CD1c-positive myeloid dendritic cell (primary cell): ENCODE measurements at regions not wholly inside any gene's neighbourhood (a gene's known extent, or its start where the extent isn't known, plus 50 kb on each side); places are given as distances from the start of the nearest gene placed in this dataset.
A peak's percentile ranks its signal among the peaks of the same experiment; 100 is the strongest.

Experiments used
- DNase-seq: peaks from one replicate; pipeline ENCODE4 v3.0.0-alpha.2; 2016; ENCODE audit errors: extremely low spot score

DNA sequence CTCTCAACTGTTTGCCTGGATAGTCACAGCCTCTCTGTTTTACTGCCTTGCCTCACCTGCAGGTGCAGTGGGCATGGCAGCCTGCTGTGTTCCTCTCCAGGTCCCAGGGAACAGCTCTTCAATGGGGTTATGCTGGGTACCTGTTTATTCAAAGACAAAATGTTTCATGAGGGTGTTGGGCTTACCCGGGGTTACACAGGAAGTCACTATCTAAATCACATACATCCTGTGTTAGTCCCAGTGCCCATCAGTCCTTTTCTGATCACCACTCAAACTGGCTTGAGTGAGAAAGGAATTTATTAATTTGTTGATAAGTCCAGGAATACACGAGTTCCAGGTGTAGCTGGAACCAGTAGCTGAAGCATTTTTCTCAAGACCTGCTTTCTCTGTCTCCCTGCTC is 1503.6 kb upstream of the TMEM132C start:
- DNase-seq: no peak

GRCh38 chr12:126767334-126767733 is 1499.6 kb upstream of the TMEM132C start:
- no peak for DNase-seq

DNA sequence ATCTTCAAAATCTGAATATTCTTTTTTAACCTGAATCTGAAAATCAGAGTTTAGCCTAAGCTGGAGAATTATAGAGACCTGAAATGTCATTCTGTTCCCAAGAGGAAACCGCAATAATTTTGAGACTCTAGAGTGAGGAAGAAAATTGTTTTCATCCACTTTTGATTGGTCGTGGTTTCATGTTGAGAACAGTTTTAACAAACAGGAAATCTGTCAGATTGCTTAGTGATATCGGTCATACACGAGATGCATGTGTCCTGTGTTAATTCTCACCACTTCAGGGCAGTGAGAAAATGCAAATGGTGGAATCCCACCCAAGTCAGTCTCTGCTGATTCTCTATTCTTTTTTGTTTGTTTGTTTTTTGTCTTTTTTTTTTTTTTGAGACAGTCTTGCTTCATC is 1498.5 kb upstream of the TMEM132C start:
- DNase-seq: no peak

GRCh38 chr12:126770188-126770587 is 1496.8 kb upstream of the TMEM132C start:
- no peak for DNase-seq

DNA sequence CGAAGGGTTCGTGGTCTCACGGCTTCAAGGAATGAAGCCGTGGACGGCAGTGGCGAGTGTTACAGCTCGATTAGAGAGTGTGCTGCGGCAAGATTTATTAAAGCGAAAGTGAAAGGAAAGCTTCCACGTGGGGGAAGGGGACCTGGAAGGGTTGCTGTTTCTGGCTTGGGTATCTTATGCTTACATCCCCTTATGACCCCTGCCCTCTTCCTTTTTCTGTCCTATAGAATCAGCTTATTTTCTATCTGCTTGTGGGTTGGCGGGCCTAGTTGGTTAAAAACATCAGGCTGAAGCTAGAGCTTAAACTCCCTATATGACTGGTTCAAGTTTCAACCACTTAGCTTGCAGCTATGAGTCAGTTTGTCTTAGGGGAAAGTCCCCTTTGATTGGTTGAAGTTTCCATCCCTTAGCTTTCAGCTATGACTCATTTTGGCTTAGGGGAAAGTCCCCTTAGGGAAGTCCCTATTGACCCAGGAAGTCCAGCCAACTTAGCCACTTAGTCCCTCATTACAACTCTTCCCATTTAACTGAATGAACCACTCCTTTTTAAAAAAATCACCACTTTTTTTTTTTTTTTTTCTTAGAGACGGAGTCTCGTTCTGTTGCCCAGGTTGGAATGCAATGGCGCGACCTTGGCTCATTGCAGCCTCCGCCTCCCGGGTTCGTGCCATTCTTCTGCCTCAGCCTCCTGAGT is 1494.7 kb upstream of the TMEM132C start:
- DNase-seq: peak; percentile 28

DNA sequence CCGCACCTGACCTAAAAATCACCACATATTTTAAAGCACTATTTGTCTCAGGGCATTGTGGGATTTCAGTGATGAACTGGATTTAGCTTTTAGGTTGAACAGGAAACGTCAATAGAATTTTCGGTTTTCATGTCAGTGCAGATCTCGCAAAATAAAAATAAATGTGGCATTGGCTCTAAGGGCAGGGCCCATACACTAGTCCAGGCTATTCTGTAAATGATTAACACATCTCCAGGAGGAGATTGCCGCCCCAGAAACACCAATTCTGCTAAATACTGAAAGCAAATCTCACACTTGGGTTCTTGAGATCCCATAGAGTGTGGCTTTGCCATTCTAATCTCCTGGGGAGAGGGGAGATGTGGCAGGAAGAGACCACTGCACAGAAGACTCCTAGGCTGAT is 1494.0 kb upstream of the TMEM132C start:
- no peak for DNase-seq

DNA sequence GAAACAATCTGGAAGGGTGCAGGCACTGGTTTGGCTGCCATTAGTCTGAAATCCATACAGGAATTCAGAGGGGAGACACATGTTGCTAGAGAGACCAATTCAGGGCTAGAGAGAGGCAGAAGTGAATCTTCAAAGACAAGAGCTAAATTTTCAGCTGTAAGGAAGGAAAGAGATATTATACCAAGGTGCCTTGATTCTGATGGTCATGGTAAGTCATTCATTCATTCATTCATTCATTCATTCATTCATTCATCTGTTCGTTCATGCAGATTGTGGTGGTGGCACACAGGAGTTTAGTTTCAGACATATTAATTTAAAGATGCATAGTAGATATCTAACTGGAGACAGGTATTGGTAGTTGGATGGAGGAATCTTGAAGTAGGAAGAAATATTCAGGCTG is 1493.5 kb upstream of the TMEM132C start:
- no peak for DNase-seq

DNA sequence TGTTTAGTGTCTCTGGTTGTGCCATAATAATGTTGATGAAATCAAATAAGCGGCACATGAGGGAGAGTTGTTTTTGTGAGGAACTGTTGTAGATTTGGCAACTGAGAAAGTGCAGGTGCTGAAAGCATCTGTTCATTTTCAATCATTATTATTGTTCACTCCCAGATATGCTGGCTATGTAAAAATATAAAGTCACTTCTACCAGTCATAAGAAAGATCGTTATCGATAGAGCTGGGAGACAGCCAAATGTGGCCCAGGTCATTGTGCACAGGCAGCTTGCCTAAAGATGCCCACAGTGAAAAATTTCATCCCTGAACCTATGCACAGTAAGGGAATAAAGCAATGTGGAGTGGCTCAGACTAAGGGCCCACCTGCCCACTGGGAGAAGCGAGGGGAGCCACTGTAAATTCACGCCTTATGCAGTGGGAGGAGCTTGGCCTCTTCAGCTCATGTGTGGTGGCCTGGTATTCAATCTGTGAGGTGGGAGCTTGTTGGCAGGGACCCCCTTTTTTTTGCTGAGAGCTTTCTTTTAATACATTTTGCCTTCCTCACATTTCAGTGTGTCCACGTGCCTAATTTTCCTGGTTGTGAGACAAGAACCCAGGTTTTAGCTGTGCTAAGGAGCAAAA is 1490.8 kb upstream of the TMEM132C start:
- DNase-seq: no peak

DNA sequence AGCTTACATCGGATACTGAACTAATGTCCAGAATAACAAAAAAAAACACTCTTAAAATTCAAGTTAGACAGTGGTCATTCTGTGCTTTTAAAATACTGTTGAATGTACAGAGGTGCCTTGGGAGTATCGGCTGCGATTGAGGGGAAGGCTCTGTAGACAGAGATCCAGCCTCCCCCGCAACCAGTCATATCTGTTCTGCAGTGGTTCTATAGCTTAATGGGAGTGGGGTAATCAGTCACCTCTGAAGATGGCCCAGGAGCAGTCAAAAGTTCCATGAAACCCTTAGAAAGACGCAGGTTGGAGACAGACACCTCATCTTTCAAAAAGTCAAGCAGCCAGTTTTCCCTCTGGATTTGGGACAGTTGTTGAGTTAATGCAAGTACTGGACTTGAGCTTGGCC is 1486.6 kb upstream of the TMEM132C start:
- no peak for DNase-seq

DNA sequence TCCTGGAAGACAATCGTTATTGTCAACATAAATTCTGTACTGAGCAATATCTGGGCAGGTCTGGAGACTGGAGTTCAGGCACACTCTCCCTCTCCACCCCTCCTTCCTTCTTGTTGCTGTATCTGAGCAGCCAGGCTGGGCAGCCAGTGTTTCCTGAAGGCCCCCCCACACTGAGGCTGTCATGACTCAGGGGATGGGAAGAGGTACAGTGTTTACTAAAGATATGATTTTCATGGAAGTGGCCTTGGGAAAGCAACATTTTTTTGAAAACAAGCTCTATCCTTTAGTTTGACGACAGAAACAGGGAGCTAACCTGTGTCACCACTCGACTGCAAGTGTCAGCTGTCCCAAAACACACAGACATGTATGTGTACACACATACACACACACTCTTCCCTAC is 1485.4 kb upstream of the TMEM132C start:
- DNase-seq: no peak

GRCh38 chr12:126782083-126782482 is 1484.9 kb upstream of the TMEM132C start:
- DNase-seq: no peak

DNA sequence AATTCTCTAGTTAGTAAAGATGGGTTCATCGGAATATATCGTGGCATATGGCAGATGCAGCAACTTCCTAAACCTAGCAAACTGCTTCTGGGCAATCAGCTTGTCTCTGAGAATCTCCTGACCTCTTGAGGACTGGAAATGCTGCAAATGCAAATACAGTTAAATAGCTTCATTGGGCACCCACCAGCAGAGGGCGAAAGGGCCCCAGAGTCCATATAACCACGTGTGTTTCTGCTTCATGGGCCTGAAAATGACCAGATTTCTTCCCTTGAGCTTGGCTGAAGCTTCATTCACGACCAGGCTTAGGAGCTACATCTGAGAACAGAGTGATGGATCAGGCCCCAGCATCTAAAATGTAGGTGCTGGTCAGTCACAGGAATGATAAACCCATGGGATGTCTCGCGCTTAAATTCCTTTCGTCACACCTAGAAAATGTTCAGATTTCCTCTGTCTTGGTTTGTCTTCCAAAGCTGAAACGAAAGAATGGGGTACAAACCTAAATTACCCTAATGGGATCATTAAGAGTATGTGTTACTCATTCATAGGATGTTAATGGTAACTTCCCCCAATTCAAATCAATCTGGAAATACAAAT is 1482.5 kb upstream of the TMEM132C start:
- no peak for DNase-seq

- DNase-seq: no peak
Measured at GRCh38 chr12:126789963-126790362, 1477.0 kb upstream of the TMEM132C start.

DNA sequence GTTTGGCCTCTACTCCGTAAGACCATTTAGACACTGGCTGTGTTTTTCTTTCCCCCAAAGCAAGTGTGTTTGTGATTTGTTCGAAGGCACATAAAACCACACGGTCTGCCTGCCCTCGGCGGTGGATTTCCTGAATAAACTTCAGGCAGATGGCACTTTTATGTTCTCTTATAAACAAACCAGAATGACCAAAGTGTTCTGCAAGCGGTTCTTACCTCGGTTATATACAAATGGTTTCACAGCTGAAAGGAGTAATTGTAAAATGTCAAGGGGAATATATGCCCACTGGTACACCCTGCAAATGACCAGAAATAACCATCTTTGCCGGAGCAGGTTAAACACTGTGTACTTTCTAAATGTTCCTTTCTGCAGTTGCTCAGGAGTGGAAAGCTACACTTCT is 1475.8 kb upstream of the TMEM132C start:
- no peak for DNase-seq

GRCh38 chr12:126792411-126792810 is 1474.6 kb upstream of the TMEM132C start:
- DNase-seq: no peak

GRCh38 chr12:126797525-126797924 is 1469.4 kb upstream of the TMEM132C start:
- no peak for DNase-seq

DNA sequence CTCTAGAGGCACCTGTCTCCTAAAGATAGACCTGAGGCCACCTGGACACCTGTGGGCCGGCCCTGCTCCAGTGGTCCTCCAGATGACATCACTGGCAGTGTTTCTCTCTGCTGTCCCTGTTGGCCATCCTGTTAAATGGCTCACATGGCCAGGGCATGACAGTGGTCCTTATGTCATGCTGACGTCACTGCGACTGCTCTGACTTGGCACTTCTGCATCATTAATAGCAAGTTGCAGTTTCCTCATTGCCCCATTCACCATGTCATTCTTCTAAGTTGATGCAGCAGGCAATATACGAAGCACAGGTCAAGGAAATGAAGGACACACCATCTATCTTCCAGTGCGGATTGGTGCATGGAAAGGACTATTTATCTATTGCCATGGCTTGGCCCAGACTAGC is 1468.5 kb upstream of the TMEM132C start:
- DNase-seq: no peak

DNA sequence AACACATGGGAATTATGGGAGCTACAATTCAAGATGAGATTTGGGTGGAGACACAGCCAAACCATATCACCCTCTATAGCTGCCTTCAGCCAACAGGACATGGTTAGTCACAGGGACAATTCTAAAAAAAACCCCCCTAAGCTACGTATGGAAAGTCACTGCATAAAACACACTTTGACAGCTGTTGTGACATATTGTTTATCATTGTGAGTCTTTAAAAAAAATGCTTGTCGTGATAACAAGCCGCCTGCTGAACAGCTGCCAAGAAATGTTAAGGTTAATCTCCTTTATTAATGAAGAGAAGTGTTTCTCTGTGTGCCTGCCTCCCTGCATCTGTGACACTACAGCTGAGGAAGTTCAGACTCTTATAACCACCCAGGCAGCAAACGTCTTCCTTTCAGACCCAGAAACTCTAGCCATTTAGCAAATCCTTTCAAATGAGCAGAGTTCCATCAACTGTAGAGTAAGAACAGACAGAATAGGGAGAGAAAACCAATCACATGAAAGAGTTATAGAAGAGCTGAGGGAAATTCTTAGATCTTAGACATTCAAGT is 1459.6 kb upstream of the TMEM132C start:
- DNase-seq: no peak

- no peak for DNase-seq
Measured at GRCh38 chr12:126811391-126811790, 1455.6 kb upstream of the TMEM132C start.

DNA sequence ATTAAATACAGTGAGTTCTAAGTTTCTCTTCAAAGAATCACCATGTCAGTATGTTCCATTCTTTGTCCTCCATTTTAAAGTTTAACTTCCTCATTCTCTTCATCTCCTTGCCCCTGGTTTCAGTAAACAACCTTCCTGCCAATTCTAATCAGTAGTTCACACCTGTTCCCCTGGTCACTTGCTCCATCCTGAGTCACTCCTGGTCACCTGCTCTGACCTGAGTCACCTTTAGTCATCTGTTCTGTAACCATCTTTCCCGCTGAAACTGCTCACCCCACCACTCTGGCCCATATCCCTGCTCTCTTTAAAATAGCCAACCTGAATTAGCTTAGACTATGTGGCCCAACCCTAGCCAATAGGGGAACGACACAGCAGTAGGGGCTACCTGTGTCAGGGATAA is 1447.4 kb upstream of the TMEM132C start:
- no peak for DNase-seq

- no peak for DNase-seq
Measured at GRCh38 chr12:126830778-126831680, 1435.9 kb upstream of the TMEM132C start.

GRCh38 chr12:126837697-126838096 is 1429.3 kb upstream of the TMEM132C start:
- DNase-seq: no peak
